HAP-1 (cell line): ENCODE measurements at regions not wholly inside any gene's neighbourhood (a gene's known extent, or its start where the extent isn't known, plus 50 kb on each side); places are given as distances from the start of the nearest gene placed in this dataset.
A peak's percentile ranks its signal among the peaks of the same experiment; 100 is the strongest.
"Not testable (repeated sequence)": the region's sequence is repeated elsewhere in the genome, so short reads cannot be mapped to it uniquely, and the experiment has no call there.

Experiments used
- DNase-seq, 2 experiments: peaks; one replicate each; pipeline ENCODE4 v3.0.0-alpha.2; 2016 to 2020; ENCODE audit warnings: low spot score in 2 of 2
- H3K27me3 ChIP-seq: fragments of 250-450 bp; sonication (Bioruptor Pico); 2 replicates; pipeline ENCODE4 v1.5.1; 2020; ENCODE audit warnings: low read depth, mild to moderate bottlenecking, moderate library complexity
- H3K36me3 ChIP-seq: fragments of 250-450 bp; sonication (Bioruptor Pico); replicated peaks from 2 replicates; pipeline ENCODE4 v1.5.1; 2020; ENCODE audit warnings: mild to moderate bottlenecking
- H3K4me1 ChIP-seq: fragments of 250-450 bp; sonication (Bioruptor Pico); 2 replicates; pipeline ENCODE4 v1.5.1; 2020; ENCODE audit warnings: mild to moderate bottlenecking
- H3K4me3 ChIP-seq: fragments of 250-450 bp; sonication (Bioruptor Pico); 2 replicates; pipeline ENCODE4 v1.5.1; 2020; ENCODE audit warnings: mild to moderate bottlenecking, moderate library complexity
- H3K9me3 ChIP-seq: fragments of 250-450 bp; sonication (Bioruptor Pico); 2 replicates; pipeline ENCODE4 v1.5.1; 2020; ENCODE audit warnings: mild to moderate bottlenecking, moderate library complexity
- in situ Hi-C: fragments of 300-500 bp; cut with MboI; formaldehyde crosslinking; loops from 3 replicates; pipeline ENCODE4 v1.14.3; 2020; ENCODE audit warnings: low sequenced_read_pairs, inconsistent platforms, mixed read lengths

- no peaks in the 10 kb centered on the region for H3K27me3 ChIP-seq
- H3K4me1 ChIP-seq = no peaks in the 10 kb centered on the region; the same call in 1 of the 2 replicates
- DNase-seq = no peak
- in situ Hi-C loops = no loop called here
- H3K4me3 ChIP-seq = no peak overlapping the region
- no peaks in the 10 kb centered on the region for H3K36me3 ChIP-seq
- no peaks in the 10 kb centered on the region for H3K9me3 ChIP-seq
Measured at GRCh38 chr3:166435469-166436057, 598.3 kb upstream of the BCHE start.

GRCh38 chr3:166433060-166433459 lies 595.8 kb upstream of the BCHE start:
- no peak overlapping the region for H3K4me3 ChIP-seq
- H3K9me3 ChIP-seq = no peaks in the 10 kb centered on the region
- no peaks in the 10 kb centered on the region for H3K36me3 ChIP-seq
- in situ Hi-C loops = no loop called here
- H3K4me1 ChIP-seq = no peaks in the 10 kb centered on the region; the same call in 1 of the 2 replicates
- H3K27me3 ChIP-seq = no peaks in the 10 kb centered on the region
- DNase-seq = no peak

- no peaks in the 10 kb centered on the region for H3K4me1 ChIP-seq
- in situ Hi-C loops = no loop called here
- no peaks in the 10 kb centered on the region for H3K36me3 ChIP-seq
- H3K9me3 ChIP-seq = no peaks in the 10 kb centered on the region
- peak in 1 of 2 experiments; percentile 8 for DNase-seq
- H3K27me3 ChIP-seq = no peaks in the 10 kb centered on the region
- no peak overlapping the region for H3K4me3 ChIP-seq
Measured at GRCh38 chr3:166425900-166426611, 588.8 kb upstream of the BCHE start.

GRCh38 chr3:166425021-166425420 lies 587.8 kb upstream of the BCHE start:
- in situ Hi-C loops = no loop called here
- DNase-seq = no peak
- H3K4me1 ChIP-seq = no peaks in the 10 kb centered on the region
- H3K9me3 ChIP-seq = no peaks in the 10 kb centered on the region
- H3K4me3 ChIP-seq = no peak overlapping the region
- H3K36me3 ChIP-seq = no peaks in the 10 kb centered on the region
- H3K27me3 ChIP-seq = no peaks in the 10 kb centered on the region

GRCh38 chr3:166423824-166424513 lies 586.7 kb upstream of the BCHE start:
- H3K4me1 ChIP-seq, in situ Hi-C loops, H3K27me3 ChIP-seq, H3K4me3 ChIP-seq, H3K36me3 ChIP-seq, DNase-seq, H3K9me3 ChIP-seq: not testable (repeated sequence)

- Histone ChIP-seq H3K36me3 (no peaks in the 10 kb centered on the region), H3K27me3 (no peaks in the 10 kb centered on the region), H3K4me3 (no peak overlapping the region), H3K4me1 (no peaks in the 10 kb centered on the region), H3K9me3 (no peaks in the 10 kb centered on the region)
- DNase-seq = no peak
- in situ Hi-C loops = no loop called here
Measured at GRCh38 chr3:166422556-166422955, 585.3 kb upstream of the BCHE start.

- H3K4me3 ChIP-seq = no peak overlapping the region
- in situ Hi-C loops = no loop called here
- no peaks in the 10 kb centered on the region for H3K4me1 ChIP-seq
- H3K9me3 ChIP-seq = no peaks in the 10 kb centered on the region
- no peak for DNase-seq
- no peaks in the 10 kb centered on the region for H3K27me3 ChIP-seq
- H3K36me3 ChIP-seq = no peaks in the 10 kb centered on the region
Measured at GRCh38 chr3:166420071-166420470, 582.8 kb upstream of the BCHE start.

GRCh38 chr3:166405896-166406295 lies 568.7 kb upstream of the BCHE start:
- Histone ChIP-seq H3K27me3 (no peaks in the 10 kb centered on the region), H3K9me3 (no peaks in the 10 kb centered on the region), H3K4me1 (no peaks in the 10 kb centered on the region), H3K4me3 (no peak overlapping the region), H3K36me3 (no peaks in the 10 kb centered on the region)
- in situ Hi-C loops = no loop called here
- no peak for DNase-seq

GRCh38 chr3:166405465-166405864 lies 568.2 kb upstream of the BCHE start:
- no peak for DNase-seq
- no peaks in the 10 kb centered on the region for H3K36me3 ChIP-seq
- no peaks in the 10 kb centered on the region for H3K4me1 ChIP-seq
- H3K9me3 ChIP-seq = no peaks in the 10 kb centered on the region
- no peak overlapping the region for H3K4me3 ChIP-seq
- H3K27me3 ChIP-seq = no peaks in the 10 kb centered on the region
- in situ Hi-C loops = no loop called here

GRCh38 chr3:166390303-166390702 lies 553.1 kb upstream of the BCHE start:
- no peak overlapping the region for H3K4me3 ChIP-seq
- no peaks in the 10 kb centered on the region for H3K9me3 ChIP-seq
- DNase-seq = no peak
- in situ Hi-C loops = no loop called here
- no peaks in the 10 kb centered on the region for H3K27me3 ChIP-seq
- H3K36me3 ChIP-seq = no peaks in the 10 kb centered on the region
- no peaks in the 10 kb centered on the region for H3K4me1 ChIP-seq

GRCh38 chr3:166388321-166388720 lies 551.1 kb upstream of the BCHE start:
- no peaks in the 10 kb centered on the region for H3K9me3 ChIP-seq
- no peaks in the 10 kb centered on the region for H3K4me1 ChIP-seq
- H3K4me3 ChIP-seq = no peak overlapping the region
- no peak for DNase-seq
- no peaks in the 10 kb centered on the region for H3K27me3 ChIP-seq
- H3K36me3 ChIP-seq = no peaks in the 10 kb centered on the region
- in situ Hi-C loops = no loop called here

GRCh38 chr3:166372571-166373106 lies 535.4 kb upstream of the BCHE start:
- H3K4me3 ChIP-seq = no peak overlapping the region
- in situ Hi-C loops = no loop called here
- H3K36me3 ChIP-seq = no peaks in the 10 kb centered on the region
- H3K27me3 ChIP-seq = no peaks in the 10 kb centered on the region
- DNase-seq = no peak
- 0 out of 2 replicates have a peak, but pooled peaks cover 2% of the 10 kb centered on the region for H3K9me3 ChIP-seq
- H3K4me1 ChIP-seq = peaks cover 8% of the 10 kb centered on the region

GRCh38 chr3:166367947-166368533 lies 530.8 kb upstream of the BCHE start:
- no peak overlapping the region for H3K4me3 ChIP-seq
- 0 out of 2 replicates have a peak, but pooled peaks cover 2% of the 10 kb centered on the region for H3K9me3 ChIP-seq
- H3K27me3 ChIP-seq = no peaks in the 10 kb centered on the region
- DNase-seq = no peak
- in situ Hi-C loops = no loop called here
- peaks cover 8% of the 10 kb centered on the region for H3K4me1 ChIP-seq
- no peaks in the 10 kb centered on the region for H3K36me3 ChIP-seq

GRCh38 chr3:166362698-166363097 lies 525.5 kb upstream of the BCHE start:
- Histone ChIP-seq H3K27me3 (no peaks in the 10 kb centered on the region), H3K4me1 (no peaks in the 10 kb centered on the region), H3K9me3 (no peaks in the 10 kb centered on the region), H3K4me3 (no peak overlapping the region), H3K36me3 (no peaks in the 10 kb centered on the region)
- no peak for DNase-seq
- in situ Hi-C loops = no loop called here
